SK-N-SH treated with all-trans-retinoic acid at 6 μM for 48 hours (cell line): ENCODE measurements at regions not wholly inside any gene's neighbourhood (a gene's known extent, or its start where the extent isn't known, plus 50 kb on each side); places are given as distances from the start of the nearest gene placed in this dataset.

ENCODE experiments used
- ATAC-seq: fragments of 200-7000 bp; cut with Tn5 transposase; 3 replicates; pipeline ENCODE4 v1.9.1; 2020; ENCODE audit warnings: mild to moderate bottlenecking, moderate library complexity
- ARNTL ChIP-seq: fragments of 450-650 bp; formaldehyde crosslinking; IDR thresholded peaks from 2 replicates; pipeline ENCODE4 v1.5.0; 2020; ENCODE audit warnings: low read depth, mild to moderate bottlenecking, moderate library complexity, borderline replicate concordance
- BACH2 ChIP-seq: fragments of 250-450 bp; sonication (Bioruptor Pico); IDR thresholded peaks from 2 replicates; pipeline ENCODE4 v1.9.0; 2021; ENCODE audit warnings: mild to moderate bottlenecking, borderline replicate concordance
- CSDC2 ChIP-seq: fragments of 250-450 bp; sonication (Bioruptor Pico); IDR thresholded peaks from 2 replicates; pipeline ENCODE4 v1.5.0; 2020; ENCODE audit warnings: mild to moderate bottlenecking, moderate library complexity
- ESRRG ChIP-seq: fragments of 250-450 bp; sonication (Bioruptor Pico); IDR thresholded peaks from 2 replicates; pipeline ENCODE4 v1.6.1; 2021; ENCODE audit warnings: mild to moderate bottlenecking
- GLIS3 ChIP-seq: fragments of 250-450 bp; sonication (Bioruptor Pico); IDR thresholded peaks from 2 replicates; pipeline ENCODE4 v1.5.0; 2020; ENCODE audit warnings: mild to moderate bottlenecking, moderate library complexity
- ISL1 ChIP-seq: fragments of 250-450 bp; sonication (Bioruptor Pico); IDR thresholded peaks from 2 replicates; pipeline ENCODE4 v2.1.2; 2022; ENCODE audit warnings: mild to moderate bottlenecking, moderate library complexity
- OSR1 ChIP-seq: fragments of 250-450 bp; sonication (Bioruptor Pico); IDR thresholded peaks from 2 replicates; pipeline ENCODE4 v1.8.0; 2022; ENCODE audit warnings: moderate library complexity, mild to moderate bottlenecking, inconsistent platforms
- PPARA ChIP-seq: fragments of 250-450 bp; sonication (Bioruptor Pico); IDR thresholded peaks from 2 replicates; pipeline ENCODE4 v1.5.0; 2020; ENCODE audit warnings: mild to moderate bottlenecking, borderline replicate concordance
- RARB ChIP-seq: fragments of 250-450 bp; sonication (Bioruptor Pico); IDR thresholded peaks from 2 replicates; pipeline ENCODE4 v1.8.0; 2021; ENCODE audit warnings: mild to moderate bottlenecking, moderate library complexity
- SNAI2 ChIP-seq: fragments of 250-450 bp; sonication (Bioruptor Pico); IDR thresholded peaks from 2 replicates; pipeline ENCODE4 v1.5.0; 2020; ENCODE audit warnings: mild to moderate bottlenecking, moderate library complexity
- TCF4 ChIP-seq: fragments of 250-450 bp; sonication (Bioruptor Pico); IDR thresholded peaks from 2 replicates; pipeline ENCODE4 v1.8.0; 2021; ENCODE audit warnings: mild to moderate bottlenecking, moderate library complexity, borderline replicate concordance
- TOX ChIP-seq: fragments of 250-450 bp; sonication (Bioruptor Pico); IDR thresholded peaks from 2 replicates; pipeline ENCODE4 v1.8.0; 2021; ENCODE audit warnings: mild to moderate bottlenecking, moderate library complexity, borderline replicate concordance
- ZC3H10 ChIP-seq: fragments of 250-450 bp; sonication (Bioruptor Pico); IDR thresholded peaks from 2 replicates; pipeline ENCODE4 v1.5.1; 2021; ENCODE audit warnings: mild to moderate bottlenecking, moderate library complexity
- ZFP3 ChIP-seq: fragments of 250-450 bp; sonication (Bioruptor Pico); IDR thresholded peaks from 2 replicates; pipeline ENCODE4 v1.5.0; 2020; ENCODE audit warnings: mild to moderate bottlenecking, moderate library complexity
- ZNF565 ChIP-seq: fragments of 450-650 bp; formaldehyde crosslinking; conservative IDR thresholded peaks from 2 replicates; pipeline ENCODE4 v1.5.0; 2020; ENCODE audit warnings: low read depth, mild to moderate bottlenecking, moderate library complexity
- ZNF70 ChIP-seq: fragments of 450-650 bp; formaldehyde crosslinking; IDR thresholded peaks from 2 replicates; pipeline ENCODE4 v1.5.0; 2020; ENCODE audit warnings: mild to moderate bottlenecking, moderate library complexity
- ZNF8 ChIP-seq: fragments of 450-650 bp; formaldehyde crosslinking; IDR thresholded peaks from 2 replicates; pipeline ENCODE4 v1.5.0; 2020; ENCODE audit warnings: mild to moderate bottlenecking, moderate library complexity
- TF ChIP-seq, protein P1 (sequence below): fragments of 250-450 bp; sonication (Bioruptor Pico); IDR thresholded peaks from 2 replicates; pipeline ENCODE4 v1.8.0; 2020; ENCODE audit warnings: mild to moderate bottlenecking, moderate library complexity, borderline replicate concordance
- TF ChIP-seq, protein P2 (sequence below): fragments of 250-450 bp; sonication (Bioruptor Pico); IDR thresholded peaks from 2 replicates; pipeline ENCODE4 v1.5.1; 2020; ENCODE audit warnings: low read depth, mild to moderate bottlenecking, moderate library complexity
- TF ChIP-seq, protein P3 (sequence below): fragments of 250-450 bp; sonication (Bioruptor Pico); IDR thresholded peaks from 2 replicates; pipeline ENCODE4 v1.5.1; 2021; ENCODE audit warnings: mild to moderate bottlenecking, moderate library complexity
- TF ChIP-seq, protein P4 (sequence below): fragments of 250-450 bp; sonication (Bioruptor Pico); IDR thresholded peaks from 2 replicates; pipeline ENCODE4 v1.5.0; 2020; ENCODE audit warnings: mild to moderate bottlenecking, moderate library complexity

DNA sequence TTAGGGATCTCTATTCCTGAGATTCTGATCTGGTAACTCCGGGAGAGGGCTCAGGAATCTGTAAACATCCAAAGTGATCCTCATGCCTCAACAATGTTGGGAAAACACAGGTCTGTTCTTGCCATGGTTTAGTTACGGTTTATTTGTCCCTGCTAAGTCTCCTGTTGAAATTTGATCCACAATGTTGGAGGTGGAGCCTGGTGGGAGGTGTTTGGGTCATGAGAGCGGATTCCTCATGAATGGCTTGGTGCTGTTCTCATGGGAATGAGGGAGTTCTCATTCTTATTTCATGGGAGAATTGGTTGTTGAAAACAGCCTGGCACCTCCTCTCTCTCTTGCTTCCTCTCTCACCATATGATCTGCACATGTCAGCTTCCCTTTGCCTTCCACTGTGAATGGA, 608.6 kb upstream of the GOT2 start:
- no peak for ATAC-seq
- TF ChIP-seq GLIS3 (CRISPR knock-in tag), result no peak
- TF ChIP-seq TOX (CRISPR knock-in tag), result no peak
- TF ChIP-seq ZNF8, result no peak
- TF ChIP-seq, protein P1, sequence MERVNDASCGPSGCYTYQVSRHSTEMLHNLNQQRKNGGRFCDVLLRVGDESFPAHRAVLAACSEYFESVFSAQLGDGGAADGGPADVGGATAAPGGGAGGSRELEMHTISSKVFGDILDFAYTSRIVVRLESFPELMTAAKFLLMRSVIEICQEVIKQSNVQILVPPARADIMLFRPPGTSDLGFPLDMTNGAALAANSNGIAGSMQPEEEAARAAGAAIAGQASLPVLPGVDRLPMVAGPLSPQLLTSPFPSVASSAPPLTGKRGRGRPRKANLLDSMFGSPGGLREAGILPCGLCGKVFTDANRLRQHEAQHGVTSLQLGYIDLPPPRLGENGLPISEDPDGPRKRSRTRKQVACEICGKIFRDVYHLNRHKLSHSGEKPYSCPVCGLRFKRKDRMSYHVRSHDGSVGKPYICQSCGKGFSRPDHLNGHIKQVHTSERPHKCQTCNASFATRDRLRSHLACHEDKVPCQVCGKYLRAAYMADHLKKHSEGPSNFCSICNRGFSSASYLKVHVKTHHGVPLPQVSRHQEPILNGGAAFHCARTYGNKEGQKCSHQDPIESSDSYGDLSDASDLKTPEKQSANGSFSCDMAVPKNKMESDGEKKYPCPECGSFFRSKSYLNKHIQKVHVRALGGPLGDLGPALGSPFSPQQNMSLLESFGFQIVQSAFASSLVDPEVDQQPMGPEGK (CRISPR knock-in tag), result no peak
- TF ChIP-seq, protein P2, sequence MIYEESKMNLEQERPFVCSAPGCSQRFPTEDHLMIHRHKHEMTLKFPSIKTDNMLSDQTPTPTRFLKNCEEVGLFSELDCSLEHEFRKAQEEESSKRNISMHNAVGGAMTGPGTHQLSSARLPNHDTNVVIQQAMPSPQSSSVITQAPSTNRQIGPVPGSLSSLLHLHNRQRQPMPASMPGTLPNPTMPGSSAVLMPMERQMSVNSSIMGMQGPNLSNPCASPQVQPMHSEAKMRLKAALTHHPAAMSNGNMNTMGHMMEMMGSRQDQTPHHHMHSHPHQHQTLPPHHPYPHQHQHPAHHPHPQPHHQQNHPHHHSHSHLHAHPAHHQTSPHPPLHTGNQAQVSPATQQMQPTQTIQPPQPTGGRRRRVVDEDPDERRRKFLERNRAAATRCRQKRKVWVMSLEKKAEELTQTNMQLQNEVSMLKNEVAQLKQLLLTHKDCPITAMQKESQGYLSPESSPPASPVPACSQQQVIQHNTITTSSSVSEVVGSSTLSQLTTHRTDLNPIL (CRISPR knock-in tag), result no peak
- no peak for TF ChIP-seq ZC3H10
- TF ChIP-seq BACH2 (CRISPR knock-in tag), result no peak
- no peak for TF ChIP-seq SNAI2 (CRISPR knock-in tag)
- TF ChIP-seq ZNF565 (CRISPR knock-in tag), result no peak
- TF ChIP-seq OSR1 (CRISPR knock-in tag), result no peak
- TF ChIP-seq ZNF70 (CRISPR knock-in tag), result no peak
- TF ChIP-seq ESRRG (CRISPR knock-in tag), result no peak
- TF ChIP-seq, protein P3, sequence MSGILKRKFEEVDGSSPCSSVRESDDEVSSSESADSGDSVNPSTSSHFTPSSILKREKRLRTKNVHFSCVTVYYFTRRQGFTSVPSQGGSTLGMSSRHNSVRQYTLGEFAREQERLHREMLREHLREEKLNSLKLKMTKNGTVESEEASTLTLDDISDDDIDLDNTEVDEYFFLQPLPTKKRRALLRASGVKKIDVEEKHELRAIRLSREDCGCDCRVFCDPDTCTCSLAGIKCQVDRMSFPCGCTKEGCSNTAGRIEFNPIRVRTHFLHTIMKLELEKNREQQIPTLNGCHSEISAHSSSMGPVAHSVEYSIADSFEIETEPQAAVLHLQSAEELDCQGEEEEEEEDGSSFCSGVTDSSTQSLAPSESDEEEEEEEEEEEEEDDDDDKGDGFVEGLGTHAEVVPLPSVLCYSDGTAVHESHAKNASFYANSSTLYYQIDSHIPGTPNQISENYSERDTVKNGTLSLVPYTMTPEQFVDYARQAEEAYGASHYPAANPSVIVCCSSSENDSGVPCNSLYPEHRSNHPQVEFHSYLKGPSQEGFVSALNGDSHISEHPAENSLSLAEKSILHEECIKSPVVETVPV, result no peak
- TF ChIP-seq, protein P4, sequence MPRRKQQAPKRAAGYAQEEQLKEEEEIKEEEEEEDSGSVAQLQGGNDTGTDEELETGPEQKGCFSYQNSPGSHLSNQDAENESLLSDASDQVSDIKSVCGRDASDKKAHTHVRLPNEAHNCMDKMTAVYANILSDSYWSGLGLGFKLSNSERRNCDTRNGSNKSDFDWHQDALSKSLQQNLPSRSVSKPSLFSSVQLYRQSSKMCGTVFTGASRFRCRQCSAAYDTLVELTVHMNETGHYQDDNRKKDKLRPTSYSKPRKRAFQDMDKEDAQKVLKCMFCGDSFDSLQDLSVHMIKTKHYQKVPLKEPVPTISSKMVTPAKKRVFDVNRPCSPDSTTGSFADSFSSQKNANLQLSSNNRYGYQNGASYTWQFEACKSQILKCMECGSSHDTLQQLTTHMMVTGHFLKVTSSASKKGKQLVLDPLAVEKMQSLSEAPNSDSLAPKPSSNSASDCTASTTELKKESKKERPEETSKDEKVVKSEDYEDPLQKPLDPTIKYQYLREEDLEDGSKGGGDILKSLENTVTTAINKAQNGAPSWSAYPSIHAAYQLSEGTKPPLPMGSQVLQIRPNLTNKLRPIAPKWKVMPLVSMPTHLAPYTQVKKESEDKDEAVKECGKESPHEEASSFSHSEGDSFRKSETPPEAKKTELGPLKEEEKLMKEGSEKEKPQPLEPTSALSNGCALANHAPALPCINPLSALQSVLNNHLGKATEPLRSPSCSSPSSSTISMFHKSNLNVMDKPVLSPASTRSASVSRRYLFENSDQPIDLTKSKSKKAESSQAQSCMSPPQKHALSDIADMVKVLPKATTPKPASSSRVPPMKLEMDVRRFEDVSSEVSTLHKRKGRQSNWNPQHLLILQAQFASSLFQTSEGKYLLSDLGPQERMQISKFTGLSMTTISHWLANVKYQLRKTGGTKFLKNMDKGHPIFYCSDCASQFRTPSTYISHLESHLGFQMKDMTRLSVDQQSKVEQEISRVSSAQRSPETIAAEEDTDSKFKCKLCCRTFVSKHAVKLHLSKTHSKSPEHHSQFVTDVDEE (CRISPR knock-in tag), result no peak
- TF ChIP-seq TCF4 (CRISPR knock-in tag), result no peak
- no peak for TF ChIP-seq PPARA (CRISPR knock-in tag)
- no peak for TF ChIP-seq ARNTL (CRISPR knock-in tag)
- TF ChIP-seq ISL1 (CRISPR knock-in tag), result no peak
- TF ChIP-seq CSDC2 (CRISPR knock-in tag), result no peak
- no peak for TF ChIP-seq RARB (CRISPR knock-in tag)

DNA sequence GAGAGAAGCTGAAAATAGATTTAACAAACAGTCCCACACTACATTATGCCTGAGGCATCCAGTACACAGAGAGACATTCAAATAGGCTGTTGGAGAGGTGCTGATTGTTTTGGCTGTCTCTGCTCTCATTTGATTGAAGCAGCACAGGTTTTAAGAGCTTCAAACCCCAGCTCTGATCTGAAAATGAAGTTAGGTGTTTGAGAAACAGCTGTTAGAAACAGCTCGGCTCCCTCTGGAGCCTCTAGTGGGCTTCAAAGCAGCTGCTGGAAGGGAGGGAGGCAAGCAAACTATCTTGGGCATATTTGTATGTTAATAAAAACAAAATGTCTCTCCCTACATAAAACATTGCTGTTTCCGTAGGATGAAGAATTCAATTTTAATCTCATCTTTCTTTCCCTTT, 607.3 kb upstream of the GOT2 start:
- no peak for ATAC-seq

DNA sequence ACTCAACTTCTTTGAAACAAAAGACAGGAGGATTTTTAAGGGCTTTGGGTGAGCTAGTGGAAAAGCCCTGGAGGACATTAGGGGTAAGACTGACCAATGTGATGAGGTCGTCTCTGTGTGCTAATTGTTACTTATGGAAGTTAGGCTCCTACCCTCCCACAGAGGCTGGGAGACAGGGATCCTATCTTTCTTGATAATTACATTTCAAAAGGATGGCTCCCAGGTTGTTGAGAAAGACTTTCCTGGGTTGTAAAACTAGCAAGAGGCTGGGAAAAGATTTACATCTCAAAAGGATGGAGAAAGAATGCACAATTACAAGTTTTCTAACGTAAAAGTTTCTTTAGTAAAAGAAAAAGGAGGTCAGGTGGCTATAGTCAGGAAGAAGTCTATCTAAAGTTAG, 605.8 kb upstream of the GOT2 start:
- ATAC-seq, result no peak
- no peak for TF ChIP-seq GLIS3 (CRISPR knock-in tag)
- TF ChIP-seq TCF4 (CRISPR knock-in tag), result no peak
- no peak for TF ChIP-seq SNAI2 (CRISPR knock-in tag)
- TF ChIP-seq, protein P3, result no peak
- no peak for TF ChIP-seq TOX (CRISPR knock-in tag)
- TF ChIP-seq BACH2 (CRISPR knock-in tag), result no peak
- TF ChIP-seq ZFP3 (CRISPR knock-in tag), result no peak
- no peak for TF ChIP-seq OSR1 (CRISPR knock-in tag)
- TF ChIP-seq, protein P1 (CRISPR knock-in tag), result no peak

More for the DNA sequence above, 607.3 kb upstream of the GOT2 start:
- TF ChIP-seq CSDC2 (CRISPR knock-in tag) (no peak), PPARA (CRISPR knock-in tag) (no peak), RARB (CRISPR knock-in tag) (no peak), ZNF70 (CRISPR knock-in tag) (no peak)
- TF ChIP-seq, protein P1 (CRISPR knock-in tag), result no peak
